ENCODE measurements at regions not wholly inside any gene's neighbourhood (a gene's known extent, or its start where the extent isn't known, plus 50 kb on each side); places are given as distances from the start of the nearest gene placed in this dataset.

- DNase-seq (ENCODE audit: low read depth, low spot score) = no peak
Measured at GRCh38 chr11:45597097-45597496, 68.3 kb downstream of the CHST1 start.

- DNase-seq (ENCODE audit: low read depth, low spot score) = no peak
Measured at GRCh38 chr11:45596571-45596970, 68.9 kb downstream of the CHST1 start.

- DNase-seq (ENCODE audit: low read depth, low spot score) = no peak
Measured at GRCh38 chr11:45593992-45594391, 71.4 kb downstream of the CHST1 start.

- DNase-seq (ENCODE audit: low read depth, low spot score) = no peak
Measured at GRCh38 chr11:45592636-45593035, 72.8 kb downstream of the CHST1 start.

- DNase-seq (ENCODE audit: low read depth, low spot score) = peak; percentile 93
Measured at GRCh38 chr11:45590743-45591142, 74.7 kb downstream of the CHST1 start.

- DNase-seq (ENCODE audit: low read depth, low spot score) = no peak
Measured at GRCh38 chr11:45585205-45585604, 80.2 kb downstream of the CHST1 start.

- no peak for DNase-seq (ENCODE audit: low read depth, low spot score)
Measured at GRCh38 chr11:45583981-45584566, 81.3 kb downstream of the CHST1 start.

GRCh38 chr11:45580399-45580798, 85.0 kb downstream of the CHST1 start:
- peak; percentile 77 for DNase-seq (ENCODE audit: low read depth, low spot score)

GRCh38 chr11:45578316-45578715, 87.1 kb downstream of the CHST1 start:
- no peak for DNase-seq (ENCODE audit: low read depth, low spot score)

- no peak for DNase-seq (ENCODE audit: low read depth, low spot score)
Measured at GRCh38 chr11:45577752-45578151, 87.7 kb downstream of the CHST1 start.

- DNase-seq (ENCODE audit: low read depth, low spot score) = no peak
Measured at GRCh38 chr11:45576461-45577215, 88.8 kb downstream of the CHST1 start.

GRCh38 chr11:45573728-45574127, 91.7 kb downstream of the CHST1 start:
- DNase-seq (ENCODE audit: low read depth, low spot score) = no peak

GRCh38 chr11:45572354-45573123, 92.9 kb downstream of the CHST1 start:
- DNase-seq (ENCODE audit: low read depth, low spot score) = no peak

- no peak for DNase-seq (ENCODE audit: low read depth, low spot score)
Measured at GRCh38 chr11:45569776-45570175, 95.6 kb downstream of the CHST1 start.

GRCh38 chr11:45568049-45568448, 97.4 kb downstream of the CHST1 start:
- no peak for DNase-seq (ENCODE audit: low read depth, low spot score)

GRCh38 chr11:45565446-45565988, 99.9 kb downstream of the CHST1 start:
- no peak for DNase-seq (ENCODE audit: low read depth, low spot score)

GRCh38 chr11:45563810-45564209, 101.6 kb downstream of the CHST1 start:
- no peak for DNase-seq (ENCODE audit: low read depth, low spot score)

GRCh38 chr11:45563171-45563570, 102.3 kb downstream of the CHST1 start:
- DNase-seq (ENCODE audit: low read depth, low spot score) = no peak

- no peak for DNase-seq (ENCODE audit: low read depth, low spot score)
Measured at GRCh38 chr11:45560913-45561281, 104.5 kb downstream of the CHST1 start.

GRCh38 chr11:45560155-45560912, 105.1 kb downstream of the CHST1 start:
- no peak for DNase-seq (ENCODE audit: low read depth, low spot score)

- DNase-seq (ENCODE audit: low read depth, low spot score) = no peak
Measured at GRCh38 chr11:45556851-45557707, 108.3 kb downstream of the CHST1 start.

All from astrocyte of the hippocampus (primary cell).